ENCODE measurements at regions not wholly inside any gene's neighbourhood (a gene's known extent, or its start where the extent isn't known, plus 50 kb on each side); places are given as distances from the start of the nearest gene placed in this dataset.

DNA sequence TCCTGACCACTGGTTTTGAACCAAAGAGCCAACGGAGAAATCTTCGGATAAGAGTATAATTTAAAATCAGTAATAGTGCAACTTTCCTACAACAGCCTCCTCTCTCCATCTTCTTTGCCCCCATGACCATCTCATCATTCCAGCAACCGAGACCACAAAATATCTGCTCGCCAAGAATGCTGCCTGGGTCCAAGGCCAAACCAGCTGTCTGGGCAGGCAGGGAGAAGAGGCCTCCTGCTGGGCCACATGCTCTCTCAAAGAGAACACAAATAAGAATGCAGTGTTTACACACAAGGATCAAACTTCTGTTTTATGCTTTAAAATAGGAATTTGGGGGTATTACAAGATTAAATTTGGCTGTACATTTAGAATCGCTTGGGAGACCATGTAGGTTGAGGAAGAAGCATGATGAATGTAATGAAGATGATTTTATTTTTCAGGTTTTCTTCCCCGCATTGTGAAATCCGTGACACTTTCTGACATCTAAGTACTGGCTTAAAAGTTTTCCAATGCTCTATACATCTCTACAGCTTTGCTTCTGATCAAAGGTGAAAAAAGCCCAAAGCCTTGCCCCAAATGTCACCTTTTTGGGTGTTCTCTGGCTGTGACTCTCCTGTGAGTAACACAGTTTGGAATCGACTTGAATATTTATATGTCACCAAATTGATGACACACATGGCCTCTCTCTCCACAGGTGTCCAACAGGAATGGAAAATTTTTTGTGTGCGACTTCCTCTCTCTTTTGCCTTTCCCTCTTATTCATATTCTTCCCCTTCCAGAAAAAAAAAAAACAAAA, 79.4 kb upstream of the PROKR2 start:
- Histone ChIP-seq H3K27ac (ENCODE audit: low read depth, low read length) (no peak overlapping the region), H3K9ac (replicated peaks in 1 of 4; ENCODE audit: extremely low read depth in 1 of 4, low read depth in 3 of 4, low read length in 3 of 4) (no peak overlapping the region), H2BK20ac (ENCODE audit: low read length) (no peak overlapping the region), H3K79me1 (ENCODE audit: low read depth, low read length) (no peaks in the 10 kb centered on the region), H2AK5ac (ENCODE audit: low read depth, low read length) (no peak overlapping the region), H3K4me3 (ENCODE audit: extremely low read depth in 1 of 4, insufficient read depth in 2 of 4, low read depth in 3 of 4, low read length in 4 of 4) (no peak overlapping the region), H2AFZ (ENCODE audit: low read length) (no peak overlapping the region), H2BK12ac (ENCODE audit: low read depth, low read length) (no peak overlapping the region), H3K4me2 (ENCODE audit: insufficient read depth in 1 of 2, low read depth in 2 of 2, low read length in 2 of 2) (no peak overlapping the region), H3K79me2 (ENCODE audit: control insufficient read depth in 1 of 2, insufficient read depth in 2 of 2, low read length in 2 of 2) (no peaks in the 10 kb centered on the region), H3K9me3 (ENCODE audit: insufficient read depth in 2 of 2, low read depth in 1 of 2, low read length in 1 of 2) (no peaks in the 10 kb centered on the region), H4K5ac (ENCODE audit: insufficient read length, low read depth, low read length) (no peak overlapping the region), H3K14ac (ENCODE audit: insufficient read length) (no peak overlapping the region), H3K4me1 (replicated peaks in 1 of 4; ENCODE audit: control insufficient read depth in 3 of 4, insufficient read depth in 4 of 4, low read length in 3 of 4) (0 out of 7 replicates have a peak, but pooled peaks cover 0 to 2% (median 0%) of the 10 kb centered on the region in 4 experiments), H2BK5ac (ENCODE audit: low read depth, low read length) (no peak overlapping the region), H4K8ac (ENCODE audit: extremely low read depth, insufficient read depth, low read length) (no peak overlapping the region), H2BK120ac (replicated peaks; ENCODE audit: low read depth, low read length) (no peak overlapping the region), H3K23ac (ENCODE audit: insufficient read length) (no peak overlapping the region), H3K23me2 (ENCODE audit: low read depth, low read length) (no peaks in the 10 kb centered on the region), H3K18ac (ENCODE audit: extremely low read depth, low read length) (no peak overlapping the region), H3K4ac (replicated peaks; ENCODE audit: insufficient read length, low read depth, low read length) (no peak overlapping the region), H4K20me1 (replicated peaks in 1 of 2; ENCODE audit: control insufficient read depth in 1 of 2, insufficient read depth in 2 of 2, low read length in 2 of 2) (no peaks in the 10 kb centered on the region), H2BK15ac (ENCODE audit: low read length) (no peak overlapping the region), H3K56ac (replicated peaks; ENCODE audit: insufficient read length, low read depth, low read length) (no peak overlapping the region), H4K91ac (replicated peaks; ENCODE audit: insufficient read length, low read length) (no peak overlapping the region), H3K27me3 (replicated peaks in 1 of 4; ENCODE audit: control insufficient read depth in 3 of 4, extremely low read depth in 1 of 4, insufficient read depth in 3 of 4, low read length in 3 of 4) (no peaks in the 10 kb centered on the region), H3K36me3 (ENCODE audit: control insufficient read depth in 2 of 4, insufficient read depth in 4 of 4, low read length in 3 of 4) (no peaks in the 10 kb centered on the region)
- no peak for TF ChIP-seq GTF2F1 (IDR thresholded peaks at IDR 0.05; ENCODE audit: borderline replicate concordance, low read depth, low read length)
- 84% methylated on average over 9 of the region's 9 CpGs; no CpG with 5 or more reads in 1 of the 2 experiments for WGBS, 2 experiments (ENCODE audit: extremely low coverage in 1 of 2, insufficient coverage in 1 of 2, insufficient read length in 1 of 2, insufficient replicate concordance in 2 of 2, low coverage in 1 of 2, low lambda C conversion rate in 2 of 2, missing lambda C conversion rate in 1 of 2)
- DNase-seq (ENCODE audit: low read depth in 1 of 2, low spot score in 2 of 2) (no peak), FAIRE-seq (no peak)
- POLR2A ChIA-PET (ENCODE audit: partially characterized antibody), result no interaction called here
- CTCF ChIA-PET (ENCODE audit: partially characterized antibody), result no interaction called here
